OCI-LY3 (cell line): ENCODE measurements at regions not wholly inside any gene's neighbourhood (a gene's known extent, or its start where the extent isn't known, plus 50 kb on each side); places are given as distances from the start of the nearest gene placed in this dataset.
A peak's percentile ranks its signal among the peaks of the same experiment; 100 is the strongest.

ENCODE experiments used
- H2AFZ ChIP-seq: fragments of 200-600, 300-600 bp; shearing (Covaris generic); 2 replicates; pipeline ENCODE4 v1.6.0; 2014; ENCODE audit warnings: antibody characterized with exemption, low read depth, low read length
- H3K27ac ChIP-seq: fragments of 200-600, 300-600 bp; sonication (generic); 2 replicates; pipeline ENCODE4 v1.5.1; 2014; ENCODE audit warnings: mild to moderate bottlenecking, low read length, moderate library complexity, mixed read lengths
- H3K27me3 ChIP-seq: fragments of 200-600, 300-600 bp; sonication (generic); 2 replicates; pipeline ENCODE4 v1.6.1; 2014; ENCODE audit warnings: low read depth, low read length, mixed read lengths
- H3K36me3 ChIP-seq: fragments of 200-600, 300-600 bp; sonication (generic); replicated peaks from 2 replicates; pipeline ENCODE3; 2014; ENCODE audit warnings: low read depth, low read length, mixed read lengths
- H3K4me1 ChIP-seq: fragments of 300-600, 200-600 bp; sonication (generic); 2 replicates; pipeline ENCODE4 v1.6.1; 2014; ENCODE audit warnings: low read length, mixed read lengths
- H3K4me2 ChIP-seq: fragments of 200-600, 300-600 bp; sonication (generic); 2 replicates; pipeline ENCODE4 v1.6.1; 2014; ENCODE audit warnings: low read length, mixed read lengths
- H3K4me3 ChIP-seq: fragments of 300-600, 200-600 bp; sonication (generic); 2 replicates; pipeline ENCODE4 v1.5.1; 2014; ENCODE audit warnings: antibody characterized with exemption, mild to moderate bottlenecking, low read length, moderate library complexity
- H3K79me2 ChIP-seq: fragments of 300-600, 200-600 bp; shearing (Covaris generic); 2 replicates; pipeline ENCODE4 v1.6.1; 2014; ENCODE audit warnings: mild to moderate bottlenecking, low read length, mixed read lengths
- H3K9ac ChIP-seq: fragments of 300-600, 200-600 bp; shearing (Covaris generic); 2 replicates; pipeline ENCODE4 v1.6.0; 2014; ENCODE audit warnings: mild to moderate bottlenecking, low read length, moderate library complexity
- H3K9me3 ChIP-seq: fragments of 200-600, 300-600 bp; shearing (Covaris generic); 2 replicates; pipeline ENCODE4 v1.6.1; 2014; ENCODE audit warnings: low read length, mixed read lengths; ENCODE audit not compliant: insufficient read depth
- H4K20me1 ChIP-seq: fragments of 200-600, 300-600 bp; sonication (generic); 2 replicates; pipeline ENCODE4 v1.6.1; 2016; ENCODE audit warnings: low read length, mixed read lengths; ENCODE audit not compliant: insufficient read depth
- CTCF ChIP-seq: fragments of 200-600, 300-600 bp; sonication (generic); IDR thresholded peaks from 2 replicates; pipeline ENCODE4 v1.5.1; 2014; ENCODE audit warnings: antibody characterized with exemption, low read length, low read depth
- EZH2phosphoT487 ChIP-seq: fragments of 200-600 bp; shearing (Covaris generic); IDR thresholded peaks from 2 replicates; pipeline ENCODE4 v1.6.1; 2018; ENCODE audit warnings: antibody characterized with exemption, mixed run types, low read depth

- H3K4me3 ChIP-seq: no peak overlapping the region
- H3K9me3 ChIP-seq: peaks cover 8% of the 10 kb centered on the region; the same call in 1 of the 2 replicates
- no peaks in the 10 kb centered on the region for H3K79me2 ChIP-seq
- H3K4me2 ChIP-seq: no peak overlapping the region
- H3K9ac ChIP-seq: no peak overlapping the region
- no peak overlapping the region for H2AFZ ChIP-seq
- no peaks in the 10 kb centered on the region for H4K20me1 ChIP-seq
- no peaks in the 10 kb centered on the region for H3K27me3 ChIP-seq
- H3K4me1 ChIP-seq: peaks cover 24% of the 10 kb centered on the region
- peaks cover 7% of the 10 kb centered on the region for H3K36me3 ChIP-seq
- TF ChIP-seq EZH2phosphoT487 (no peak), CTCF (no peak)
- 0 out of 2 replicates have a peak overlapping the region, but pooled peaks have one; percentile 13 for H3K27ac ChIP-seq
Measured at GRCh38 chr9:89768051-89768450, 163.2 kb downstream of the GADD45G start.

GRCh38 chr9:89768650-89769071, 163.8 kb downstream of the GADD45G start:
- no peaks in the 10 kb centered on the region for H3K27me3 ChIP-seq
- H3K27ac ChIP-seq: peak overlapping the region; percentile 13; the same call in 1 of the 2 replicates
- no peak overlapping the region for H2AFZ ChIP-seq
- no peak overlapping the region for H3K4me3 ChIP-seq
- no peaks in the 10 kb centered on the region for H4K20me1 ChIP-seq
- H3K36me3 ChIP-seq: peaks cover 7% of the 10 kb centered on the region
- peaks cover 8% of the 10 kb centered on the region; the same call in 1 of the 2 replicates for H3K9me3 ChIP-seq
- H3K79me2 ChIP-seq: no peaks in the 10 kb centered on the region
- peaks cover 24% of the 10 kb centered on the region for H3K4me1 ChIP-seq
- H3K4me2 ChIP-seq: no peak overlapping the region
- no peak overlapping the region for H3K9ac ChIP-seq
- no peak for TF ChIP-seq CTCF
- TF ChIP-seq EZH2phosphoT487: no peak

GRCh38 chr9:89770531-89771174, 165.8 kb downstream of the GADD45G start:
- H3K4me3 ChIP-seq: no peak overlapping the region
- H3K4me1 ChIP-seq: peaks cover 24% of the 10 kb centered on the region
- H3K27me3 ChIP-seq: no peaks in the 10 kb centered on the region
- no peak overlapping the region for H3K9ac ChIP-seq
- H3K27ac ChIP-seq: no peak overlapping the region
- peaks cover 8% of the 10 kb centered on the region; the same call in 1 of the 2 replicates for H3K9me3 ChIP-seq
- H2AFZ ChIP-seq: no peak overlapping the region
- H4K20me1 ChIP-seq: no peaks in the 10 kb centered on the region
- H3K4me2 ChIP-seq: peak overlapping the region; percentile 20; the same call in 1 of the 2 replicates
- peaks cover 7% of the 10 kb centered on the region for H3K36me3 ChIP-seq
- no peaks in the 10 kb centered on the region for H3K79me2 ChIP-seq
- no peak for TF ChIP-seq CTCF
- no peak for TF ChIP-seq EZH2phosphoT487

GRCh38 chr9:89771205-89771604, 166.4 kb downstream of the GADD45G start:
- Histone ChIP-seq H3K79me2 (no peaks in the 10 kb centered on the region), H3K9ac (no peak overlapping the region), H3K4me3 (no peak overlapping the region), H3K27ac (no peak overlapping the region), H4K20me1 (no peaks in the 10 kb centered on the region), H3K36me3 (peaks cover 7% of the 10 kb centered on the region), H3K4me2 (no peak overlapping the region), H2AFZ (no peak overlapping the region), H3K4me1 (peaks cover 24% of the 10 kb centered on the region), H3K27me3 (no peaks in the 10 kb centered on the region), H3K9me3 (peaks cover 8% of the 10 kb centered on the region; the same call in 1 of the 2 replicates)
- no peak for TF ChIP-seq EZH2phosphoT487
- no peak for TF ChIP-seq CTCF
